D721Med (cell line): ENCODE measurements at regions not wholly inside any gene's neighbourhood (a gene's known extent, or its start where the extent isn't known, plus 50 kb on each side); places are given as distances from the start of the nearest gene placed in this dataset.

Source experiments
- DNase-seq: peaks from one replicate; pipeline ENCODE4 v3.0.0; 2011; ENCODE audit warnings: low spot score; ENCODE audit not compliant: insufficient read length
- FAIRE-seq: peaks from 2 replicates; lab custom pipeline; 2011; peaks lifted over from hg19 to GRCh38; lab: Jason Lieb, UNC
- TF ChIP-seq, protein P1 (sequence below): IDR thresholded peaks from 2 replicates; pipeline ENCODE4 v1.5.1; 2012; ENCODE audit warnings: mild to moderate bottlenecking, control low read depth; ENCODE audit not compliant: insufficient read depth; ENCODE audit errors: missing control alignments

DNA sequence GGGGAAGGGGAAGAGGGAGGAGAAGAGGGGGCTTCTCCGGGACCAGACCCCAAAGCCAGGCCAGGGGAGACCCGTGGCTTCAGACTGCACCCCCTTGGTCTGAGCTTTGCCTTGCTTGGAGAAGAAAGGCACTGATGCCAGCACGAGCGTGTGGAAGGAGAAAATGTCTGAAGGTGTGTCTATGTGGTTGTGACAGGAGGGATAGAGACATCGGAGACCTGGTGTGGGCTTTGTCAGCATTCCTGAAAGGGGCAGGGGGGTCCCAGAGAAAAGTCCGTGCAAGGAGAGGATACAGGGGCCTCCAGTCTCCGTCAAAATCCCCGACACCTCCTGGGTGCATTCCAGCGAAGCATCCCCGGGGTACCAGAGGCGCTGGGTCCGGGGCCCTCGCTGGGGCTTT, 139.0 kb upstream of the LHX5 start:
- TF ChIP-seq, protein P1, sequence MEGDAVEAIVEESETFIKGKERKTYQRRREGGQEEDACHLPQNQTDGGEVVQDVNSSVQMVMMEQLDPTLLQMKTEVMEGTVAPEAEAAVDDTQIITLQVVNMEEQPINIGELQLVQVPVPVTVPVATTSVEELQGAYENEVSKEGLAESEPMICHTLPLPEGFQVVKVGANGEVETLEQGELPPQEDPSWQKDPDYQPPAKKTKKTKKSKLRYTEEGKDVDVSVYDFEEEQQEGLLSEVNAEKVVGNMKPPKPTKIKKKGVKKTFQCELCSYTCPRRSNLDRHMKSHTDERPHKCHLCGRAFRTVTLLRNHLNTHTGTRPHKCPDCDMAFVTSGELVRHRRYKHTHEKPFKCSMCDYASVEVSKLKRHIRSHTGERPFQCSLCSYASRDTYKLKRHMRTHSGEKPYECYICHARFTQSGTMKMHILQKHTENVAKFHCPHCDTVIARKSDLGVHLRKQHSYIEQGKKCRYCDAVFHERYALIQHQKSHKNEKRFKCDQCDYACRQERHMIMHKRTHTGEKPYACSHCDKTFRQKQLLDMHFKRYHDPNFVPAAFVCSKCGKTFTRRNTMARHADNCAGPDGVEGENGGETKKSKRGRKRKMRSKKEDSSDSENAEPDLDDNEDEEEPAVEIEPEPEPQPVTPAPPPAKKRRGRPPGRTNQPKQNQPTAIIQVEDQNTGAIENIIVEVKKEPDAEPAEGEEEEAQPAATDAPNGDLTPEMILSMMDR, result no peak
- FAIRE-seq (no peak), DNase-seq (no peak)

- TF ChIP-seq, protein P1, result no peak
- FAIRE-seq, result no peak
- no peak for DNase-seq
These were observed 138.2 kb upstream of the LHX5 start for GRCh38 chr12:113609692-113610469.

GRCh38 chr12:113604666-113605065, 133.0 kb upstream of the LHX5 start:
- DNase-seq, result no peak
- TF ChIP-seq, protein P1, result no peak
- no peak for FAIRE-seq

GRCh38 chr12:113601656-113602263, 130.1 kb upstream of the LHX5 start:
- DNase-seq (no peak), FAIRE-seq (no peak)
- TF ChIP-seq, protein P1, result no peak

GRCh38 chr12:113598815-113599406, 127.2 kb upstream of the LHX5 start:
- TF ChIP-seq, protein P1, result no peak
- no peak for FAIRE-seq
- DNase-seq, result no peak

- TF ChIP-seq, protein P1, result no peak
- DNase-seq (no peak), FAIRE-seq (no peak)
These were observed 123.3 kb upstream of the LHX5 start for GRCh38 chr12:113594967-113595366.
